CD4-positive, alpha-beta T cell treated with Interleukin-15 for 4 hours (primary cell): ENCODE measurements at regions not wholly inside any gene's neighbourhood (a gene's known extent, or its start where the extent isn't known, plus 50 kb on each side); places are given as distances from the start of the nearest gene placed in this dataset.

ENCODE experiments used
- DNase-seq: peaks from one replicate; pipeline ENCODE4 v3.0.0-alpha.2; 2020; ENCODE audit warnings: low spot score

DNA sequence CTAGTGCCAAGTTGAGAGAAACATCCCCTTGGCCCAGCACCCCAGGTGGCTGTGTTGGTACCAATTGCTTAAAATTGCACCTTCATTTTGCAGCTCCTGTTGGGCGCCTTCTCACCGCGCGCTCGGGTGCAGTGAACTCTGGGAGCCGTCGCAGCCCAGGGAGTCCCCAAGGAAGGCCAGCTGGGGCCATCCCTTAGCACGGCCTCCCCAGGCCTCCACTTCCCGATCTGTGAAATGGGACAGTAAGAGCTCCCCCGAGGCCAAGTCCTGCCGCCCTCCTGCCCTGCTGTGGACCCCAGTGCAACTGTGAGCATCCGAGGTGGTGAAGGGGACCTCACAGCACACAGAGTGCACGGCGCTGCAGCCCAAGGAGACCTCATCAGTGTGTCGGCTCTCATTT is 1234.1 kb downstream of the BRD1 start:
- DNase-seq: no peak

DNA sequence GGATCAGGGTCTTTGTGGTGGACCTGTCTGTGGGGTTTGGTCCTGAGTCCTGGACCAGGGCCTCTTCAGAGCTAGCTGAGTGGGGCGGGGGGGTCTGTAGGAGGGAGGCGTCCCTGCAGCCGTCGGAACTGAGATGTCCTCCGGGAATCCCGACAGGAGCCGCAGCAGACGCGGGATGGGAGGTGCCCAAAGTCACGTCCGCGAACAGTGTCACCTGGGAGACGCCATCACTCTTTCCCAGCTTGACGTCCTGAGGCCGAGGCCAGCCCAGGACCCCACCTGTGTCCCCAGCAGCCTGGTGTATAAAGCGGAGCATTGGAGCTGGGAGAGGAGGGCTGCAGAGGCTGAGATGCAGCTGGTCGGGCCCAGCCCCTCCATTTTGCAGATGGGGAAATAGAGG is 1234.7 kb downstream of the BRD1 start:
- no peak for DNase-seq

DNA sequence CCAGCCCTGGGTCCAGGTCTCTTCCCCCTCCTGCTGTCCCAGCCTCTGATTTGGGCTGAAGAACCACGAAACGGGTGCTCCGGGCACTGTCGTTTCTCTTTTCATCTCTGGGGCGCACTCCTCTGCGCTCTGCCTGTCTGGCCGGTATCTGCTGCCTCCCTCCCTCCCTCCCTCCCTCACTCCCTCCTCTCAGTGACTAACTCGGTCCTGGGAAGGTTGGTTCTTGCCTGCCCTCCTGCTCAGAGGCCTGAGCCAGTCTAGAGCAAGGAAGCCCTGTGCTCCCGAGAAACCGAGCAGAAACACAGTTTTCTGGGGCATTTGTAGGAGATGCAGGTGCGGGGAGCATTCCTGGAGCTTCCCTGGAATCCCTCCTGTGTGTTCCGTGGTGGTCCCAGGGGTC is 1235.2 kb downstream of the BRD1 start:
- no peak for DNase-seq

DNA sequence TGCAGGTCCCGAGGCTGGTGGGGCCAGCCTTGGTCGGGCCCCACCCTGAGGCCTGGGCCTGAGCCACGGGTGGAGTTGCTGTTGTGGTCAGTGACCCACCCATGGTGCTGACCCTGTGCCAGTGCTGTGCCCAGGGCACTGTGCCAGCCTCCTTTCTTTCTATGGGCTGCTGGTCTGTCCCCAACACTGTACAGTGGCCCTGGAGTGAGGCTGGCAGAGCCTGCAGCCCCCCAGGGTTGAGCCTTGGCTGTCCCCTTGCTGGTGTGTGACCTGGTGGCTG is 1235.7 kb downstream of the BRD1 start:
- DNase-seq: no peak

DNA sequence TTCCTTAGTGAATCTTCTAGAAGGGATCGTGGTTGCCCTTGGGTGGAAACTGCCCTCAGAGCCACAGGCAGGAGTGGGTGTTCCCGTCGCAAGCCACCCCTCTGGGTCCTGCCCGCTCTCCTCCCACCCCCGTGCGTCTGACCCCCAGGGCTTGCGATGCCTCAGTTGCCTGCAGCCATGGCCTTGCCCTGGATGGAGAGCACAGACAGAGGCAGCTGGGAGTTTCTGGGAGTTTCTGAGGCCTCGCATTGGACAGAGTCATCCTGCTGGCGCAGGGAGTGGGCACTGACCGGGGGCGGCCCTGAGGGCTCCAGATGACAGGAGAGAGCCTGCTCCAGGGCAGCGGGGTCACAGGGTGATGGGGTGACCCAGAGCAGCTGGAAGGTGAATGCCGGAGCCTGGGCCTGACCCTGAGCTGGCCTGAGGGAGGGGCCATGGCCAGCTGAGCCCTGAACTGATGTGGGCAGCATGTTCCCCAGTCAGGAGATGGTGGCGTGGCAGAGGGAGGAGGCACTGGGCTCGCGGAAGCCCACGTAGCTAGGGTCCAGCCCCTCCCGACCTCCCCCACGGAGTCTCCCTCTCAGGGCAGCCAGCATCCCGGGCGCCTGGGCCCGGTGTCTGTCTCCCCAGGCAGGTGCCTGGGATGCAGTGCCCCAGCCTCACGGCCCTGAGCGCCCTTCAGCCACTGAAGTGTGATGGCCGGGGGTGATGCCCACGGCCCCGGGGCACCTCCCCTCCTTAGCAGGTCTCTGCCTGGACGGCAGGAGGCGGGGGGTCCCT is 1236.2 kb downstream of the BRD1 start:
- no peak for DNase-seq

DNA sequence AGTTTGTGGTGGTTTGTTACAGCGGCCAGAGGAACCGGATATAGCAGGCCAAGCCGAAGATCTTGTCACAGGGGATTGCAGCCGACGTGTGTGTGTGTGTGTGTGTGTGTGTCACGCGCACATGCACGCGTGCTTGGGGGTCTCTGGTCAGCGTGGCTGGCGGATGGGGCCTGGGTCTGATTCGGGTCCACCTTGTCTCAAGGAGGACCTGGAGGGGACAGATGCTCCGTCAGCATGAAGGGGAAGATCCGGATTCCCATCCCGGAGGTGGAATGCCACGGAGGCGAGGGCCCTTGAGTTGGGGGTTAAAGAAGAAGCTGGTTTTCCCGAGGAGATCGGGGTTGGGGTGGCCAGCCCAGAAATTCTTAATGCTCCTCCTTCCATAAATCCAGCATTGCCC is 1237.8 kb downstream of the BRD1 start:
- no peak for DNase-seq

DNA sequence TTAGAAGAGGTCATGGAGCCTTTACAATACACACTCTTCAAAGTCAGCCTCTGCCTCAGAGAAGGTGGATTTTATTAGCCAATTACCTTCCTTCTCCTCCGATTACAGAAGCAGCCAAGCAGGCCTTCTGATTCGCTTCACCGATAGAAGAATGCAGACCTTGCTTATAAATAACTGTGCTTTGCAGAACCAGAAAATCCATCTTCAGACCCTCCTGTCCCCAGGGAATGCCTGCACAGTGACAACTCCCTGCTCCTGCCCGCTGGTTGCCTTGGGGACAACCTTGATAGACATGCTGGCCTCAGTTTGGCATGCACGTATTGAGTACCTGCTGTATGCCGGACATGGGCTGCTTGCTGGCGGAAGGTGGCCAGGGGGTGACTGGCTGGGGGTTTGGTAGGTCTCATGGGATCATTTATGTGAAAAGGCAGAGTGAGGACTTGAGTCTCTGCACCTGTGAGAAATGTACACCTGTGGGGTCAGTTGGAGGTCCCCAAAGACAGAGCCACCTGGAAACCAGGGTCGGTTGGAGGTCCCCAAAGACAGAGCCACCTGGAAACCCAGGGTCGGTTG is 1238.7 kb downstream of the BRD1 start:
- no peak for DNase-seq

DNA sequence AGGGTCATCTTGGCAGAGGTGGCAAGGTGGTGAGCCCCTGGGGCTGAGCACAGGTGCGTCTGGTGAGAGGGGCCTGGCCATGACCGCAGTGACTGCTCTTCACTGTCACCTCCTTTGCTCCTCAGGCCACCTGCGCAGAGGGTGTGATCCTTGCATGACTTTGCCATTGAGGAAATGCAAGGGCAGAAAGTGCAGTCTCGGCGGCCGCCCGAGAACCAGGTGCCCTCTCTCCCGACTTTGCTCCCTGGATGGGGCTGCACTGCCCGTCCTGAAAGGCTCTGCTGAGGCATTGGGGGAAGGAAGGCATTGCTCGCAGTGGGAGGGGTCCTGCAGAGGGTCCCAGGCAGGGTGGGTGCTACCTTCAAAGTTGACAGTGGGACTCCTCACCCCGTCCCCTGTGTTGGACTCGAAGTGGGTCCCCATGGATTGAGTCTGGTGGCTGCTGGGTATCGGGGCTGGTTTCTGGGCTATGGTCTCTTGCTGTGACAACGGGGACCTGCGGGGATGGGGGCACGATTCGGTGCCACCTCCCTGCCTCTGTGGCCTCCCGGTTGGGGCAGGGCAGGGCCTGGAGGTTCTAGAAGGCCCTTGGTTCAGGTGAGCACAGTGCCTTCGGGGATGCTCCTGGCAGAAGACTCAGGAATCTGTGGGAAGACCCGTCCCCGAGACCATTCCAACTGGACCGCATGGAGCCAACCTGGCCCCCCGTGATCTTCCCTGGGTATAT is 1239.4 kb downstream of the BRD1 start:
- no peak for DNase-seq

- no peak for DNase-seq
These were observed 1240.3 kb downstream of the BRD1 start for GRCh38 chr22:48587236-48587865.

DNA sequence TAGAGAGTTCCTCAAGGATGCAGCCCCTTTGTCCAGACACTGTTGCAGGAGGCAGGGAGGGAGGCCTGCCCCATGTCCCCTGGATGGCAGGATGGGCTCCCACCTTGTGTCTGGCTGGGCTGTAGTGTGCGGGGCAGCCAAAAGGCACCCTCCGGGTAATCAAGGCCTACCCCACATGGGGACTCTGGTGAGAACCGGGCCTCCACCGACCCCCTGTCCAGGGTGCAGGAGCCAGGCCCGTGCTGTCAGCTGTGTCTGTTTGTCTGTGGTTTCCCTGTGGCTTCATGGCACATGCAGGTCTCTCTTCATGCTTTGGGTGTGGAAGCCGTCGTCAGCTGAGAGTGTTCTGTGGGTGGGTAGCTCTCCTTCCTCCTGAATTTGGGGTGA is 1240.9 kb downstream of the BRD1 start:
- DNase-seq: no peak

- DNase-seq: no peak
These were observed 1241.5 kb downstream of the BRD1 start for GRCh38 chr22:48585916-48586798.

DNA sequence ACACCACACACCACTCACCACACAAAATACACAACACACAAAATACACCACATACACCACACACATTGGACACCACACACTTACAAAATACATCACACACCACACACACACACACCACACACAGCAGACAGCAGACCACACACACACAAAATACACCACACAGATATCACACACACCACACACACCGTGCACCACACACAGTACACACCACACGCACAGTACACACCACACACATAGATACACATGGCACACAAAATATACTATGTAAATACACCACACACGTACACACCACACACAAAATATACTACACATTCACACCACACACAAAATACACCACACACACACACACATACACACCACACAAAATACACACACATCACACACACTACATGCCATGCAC is 1243.5 kb downstream of the BRD1 start:
- DNase-seq: no peak

- DNase-seq: no peak
These were observed 1245.7 kb downstream of the BRD1 start for GRCh38 chr22:48581796-48582469.

- DNase-seq: no peak
These were observed 1246.4 kb downstream of the BRD1 start for GRCh38 chr22:48581205-48581766.

DNA sequence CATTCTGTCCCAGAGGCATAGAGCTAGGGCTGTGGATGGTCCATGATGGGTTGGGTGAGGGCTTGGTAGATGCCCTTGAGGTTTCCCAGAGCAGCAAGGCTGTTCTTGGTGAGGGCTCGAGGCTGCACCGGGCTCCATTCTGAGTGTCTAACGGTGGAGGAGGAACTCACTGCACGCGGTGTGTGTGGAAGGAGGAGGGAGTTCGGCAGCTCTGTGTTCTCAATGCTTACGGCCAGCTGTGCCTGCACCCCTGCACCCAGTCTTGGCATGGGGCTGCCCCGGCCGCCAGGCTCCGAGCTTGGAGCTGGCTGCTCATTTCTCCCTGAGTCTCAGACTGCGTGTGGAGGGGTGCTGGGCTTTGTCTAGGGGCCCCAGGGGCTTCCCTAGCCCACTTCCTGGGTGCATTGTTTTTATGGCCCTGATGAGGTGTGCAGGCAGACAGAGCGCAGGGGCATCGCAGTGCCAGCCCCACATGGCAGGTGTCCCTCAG is 1247.1 kb downstream of the BRD1 start:
- no peak for DNase-seq

DNA sequence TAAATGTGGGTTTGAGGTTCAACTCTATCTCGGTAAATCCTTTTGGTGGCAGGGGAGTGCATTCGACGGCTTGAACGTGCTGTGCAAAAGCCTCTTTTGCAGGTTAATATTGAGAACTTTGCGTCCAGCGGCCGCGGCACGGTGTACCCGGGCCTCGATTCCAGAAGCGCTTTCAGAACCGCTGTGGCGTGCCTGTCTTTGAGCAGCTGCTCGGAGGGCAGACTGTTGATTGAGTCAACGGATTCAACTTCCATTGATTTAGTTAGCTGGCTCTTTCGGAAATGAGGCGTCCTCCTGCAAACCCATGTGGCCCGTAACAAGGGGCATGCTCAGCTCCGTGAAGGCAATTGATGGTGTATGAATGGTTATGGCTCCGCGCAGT is 1247.8 kb downstream of the BRD1 start:
- DNase-seq: no peak

DNA sequence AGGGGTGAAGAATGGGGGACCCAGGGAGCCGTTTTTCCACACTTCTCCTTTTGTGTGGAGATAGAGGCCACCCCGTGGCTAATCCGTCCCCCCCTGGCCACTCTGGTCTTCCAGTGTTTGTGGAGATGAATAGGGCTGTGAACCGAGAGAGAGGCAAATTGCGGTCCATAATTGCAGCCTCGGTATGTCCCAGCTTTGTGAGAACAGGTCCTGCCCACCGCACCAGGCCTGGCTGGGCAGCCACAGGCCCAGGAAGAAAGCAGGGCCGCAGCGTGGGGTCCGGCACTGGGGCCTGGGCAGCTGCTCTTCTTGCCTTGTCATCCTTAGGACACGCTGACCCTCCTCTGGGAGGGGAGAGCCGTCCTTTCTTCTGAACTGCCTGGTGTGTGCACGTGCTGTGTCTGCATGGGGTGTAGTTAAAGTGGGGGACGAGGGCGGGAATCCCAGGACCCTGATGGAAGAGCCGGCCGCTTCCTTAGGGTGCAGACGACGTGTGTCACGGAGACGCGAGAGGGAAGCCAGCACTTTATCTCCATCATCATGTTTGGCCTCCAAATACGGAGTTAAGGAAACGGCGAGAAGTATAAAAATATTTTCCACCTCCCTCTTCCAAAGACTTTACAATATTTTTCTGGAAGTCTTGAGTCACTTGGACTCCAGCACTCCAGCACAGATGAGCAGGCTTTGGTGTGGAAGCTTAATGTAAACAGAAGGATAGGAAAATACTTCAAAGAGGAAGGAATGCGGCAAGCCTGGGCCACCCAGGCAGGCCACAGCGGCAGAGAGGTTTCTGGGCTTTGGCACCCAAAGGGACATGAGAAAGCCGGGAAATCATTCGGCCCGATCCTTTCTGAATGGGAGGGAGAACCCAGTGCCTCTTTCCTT is 1248.4 kb downstream of the BRD1 start:
- no peak for DNase-seq

GRCh38 chr22:48578138-48579042 is 1249.3 kb downstream of the BRD1 start:
- no peak for DNase-seq

DNA sequence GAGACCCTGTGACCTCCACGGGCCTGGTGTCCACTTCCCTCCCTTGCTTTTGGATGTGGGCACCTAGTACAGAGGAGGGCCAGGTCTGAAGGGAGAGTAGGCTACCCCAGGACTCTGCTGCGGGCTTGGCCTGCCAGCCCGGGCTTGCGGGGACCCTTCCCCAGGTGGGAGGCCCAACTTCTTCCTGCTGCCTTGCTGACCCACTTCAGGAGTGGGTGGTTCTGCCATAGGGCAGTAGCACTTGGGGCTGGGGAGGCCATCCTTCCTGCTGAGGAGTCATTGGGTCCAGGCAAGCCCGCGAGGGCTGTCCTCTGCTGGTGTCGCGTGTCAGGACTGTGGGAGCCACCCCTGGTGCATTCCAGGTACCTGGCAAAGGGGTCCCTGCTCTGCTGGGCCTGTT is 1250.0 kb downstream of the BRD1 start:
- no peak for DNase-seq
